Sigmoid colon (tissue), 6 donors: ENCODE measurements at regions not wholly inside any gene's neighbourhood (a gene's known extent, or its start where the extent isn't known, plus 50 kb on each side); places are given as distances from the start of the nearest gene placed in this dataset.

Source experiments
- DNase-seq: peaks from one replicate; pipeline ENCODE4 v3.0.0-alpha.2; 2019
- H3K27ac ChIP-seq, 4 donors: fragments of 200-600 bp; sonication (generic); one replicate each; pipeline ENCODE4 v1.5.1; 2016 to 2019; ENCODE audit warnings: mild to moderate bottlenecking in 1 of 4
- H3K27me3 ChIP-seq, 3 donors: fragments of 200-600 bp; sonication (generic); one replicate each; pipeline ENCODE4 v1.5.1; 2019; ENCODE audit warnings: mild to moderate bottlenecking in 1 of 3
- H3K36me3 ChIP-seq, 4 donors: fragments of 200-600 bp; sonication (generic); one replicate each; pipeline ENCODE4 v1.5.1; 2016 to 2019
- H3K4me1 ChIP-seq, 4 donors: fragments of 200-600 bp; sonication (generic); one replicate each; pipeline ENCODE4 v1.5.1; 2017 to 2019
- H3K4me3 ChIP-seq, 4 donors: fragments of 200-600 bp; sonication (generic); one replicate each; pipeline ENCODE4 v1.5.1; 2017 to 2019; ENCODE audit warnings: mild to moderate bottlenecking in 2 of 4, moderate library complexity in 1 of 4
- H3K9me3 ChIP-seq, 4 donors: fragments of 200-600 bp in 3 of 4; sonication (generic) in 3 of 4; one replicate each; pipeline versions ENCODE4 v1.5.1 to v1.6.1; 2013 to 2019
- CTCF ChIP-seq, 4 experiments: fragments of 450-650 bp in 3 of 4; fragments of 200-600 bp in 1 of 4; IDR thresholded peaks; one replicate each; pipeline ENCODE4 v1.5.1; 2016 to 2019; ENCODE audit warnings: antibody characterized with exemption in 4 of 4, mild to moderate bottlenecking in 3 of 4, moderate library complexity in 2 of 4
- EP300 ChIP-seq, 4 donors: sonication (generic); formaldehyde crosslinking; IDR thresholded peaks; one replicate each; pipeline ENCODE4 v1.6.1; 2017; ENCODE audit warnings: antibody characterized with exemption in 4 of 4
- POLR2A ChIP-seq, 2 donors: fragments of 450-650 bp; IDR thresholded peaks; one replicate each; pipeline ENCODE4 v1.6.1; 2016; ENCODE audit warnings: antibody characterized with exemption in 2 of 2, mild to moderate bottlenecking in 2 of 2, moderate library complexity in 2 of 2
- POLR2AphosphoS5 ChIP-seq, 4 donors: sonication (generic); formaldehyde crosslinking; IDR thresholded peaks; one replicate each; pipeline ENCODE4 v1.6.1; 2017; ENCODE audit warnings: antibody characterized with exemption in 4 of 4
- WGBS, 2 donors: extraction: QIAGEN DNeasy Blood & Tissue Kit; methylation state at CpG; one replicate each; pipeline ENCODE4 v1.1.7; 2013; 5-methylcytosine and 5-hydroxymethylcytosine counted together
- intact Hi-C: fragments of 100-400 bp; cut with DNase I; formaldehyde crosslinking; loops from one replicate; pipeline ENCODE4 v1.15.1; 2023
- donor health status: healthy with polysubstance abuse.
- donor health status: healthy.

GRCh38 chr16:73213732-73214455 is 166.0 kb upstream of the ZFHX3 start:
- WGBS, 2 donors = 85 to 87% methylated on average over 10 of the region's 10 CpGs

GRCh38 chr16:73212431-73212830 is 164.5 kb upstream of the ZFHX3 start:
- 78 to 89% methylated on average over 4 of the region's 4 CpGs for WGBS, 2 donors
- no peak overlapping the region for H3K27ac ChIP-seq
- H3K27me3 ChIP-seq = no peaks in the 10 kb centered on the region
- H3K4me1 ChIP-seq = no peaks in the 10 kb centered on the region
- H3K36me3 ChIP-seq = no peaks in the 10 kb centered on the region
- no peak for DNase-seq
- no peak overlapping the region for H3K4me3 ChIP-seq
- intact Hi-C loops = no loop called here
- TF ChIP-seq POLR2AphosphoS5 (IDR thresholded peaks at IDR 0.05) = no peak
- no peak for TF ChIP-seq EP300 (IDR thresholded peaks at IDR 0.05)
- TF ChIP-seq POLR2A (IDR thresholded peaks at IDR 0.05) = no peak
- no peak for TF ChIP-seq CTCF (IDR thresholded peaks at IDR 0.05)
- no peaks in the 10 kb centered on the region for H3K9me3 ChIP-seq

More at GRCh38 chr16:73213732-73214455, 166.0 kb upstream of the ZFHX3 start:
- Histone ChIP-seq H3K27me3 (no peaks in the 10 kb centered on the region), H3K9me3 (no peaks in the 10 kb centered on the region), H3K36me3 (no peaks in the 10 kb centered on the region), H3K4me3 (no peak overlapping the region), H3K4me1 (no peaks in the 10 kb centered on the region), H3K27ac (peak overlapping the region in 2 of 4 donors; percentile 38 to 44)
- TF ChIP-seq CTCF (IDR thresholded peaks at IDR 0.05) (no peak), POLR2AphosphoS5 (IDR thresholded peaks at IDR 0.05) (no peak), EP300 (IDR thresholded peaks at IDR 0.05) (no peak), POLR2A (IDR thresholded peaks at IDR 0.05) (no peak)
- no peak for DNase-seq
- intact Hi-C loops = no loop called here

GRCh38 chr16:73210686-73211085 is 162.8 kb upstream of the ZFHX3 start:
- Histone ChIP-seq H3K27ac (no peak overlapping the region), H3K4me3 (no peak overlapping the region), H3K9me3 (no peaks in the 10 kb centered on the region), H3K36me3 (no peaks in the 10 kb centered on the region), H3K27me3 (no peaks in the 10 kb centered on the region), H3K4me1 (no peaks in the 10 kb centered on the region)
- 42 to 89% methylated on average over 1 of the region's 1 CpG for WGBS, 2 donors
- no peak for TF ChIP-seq EP300 (IDR thresholded peaks at IDR 0.05)
- no peak for TF ChIP-seq POLR2AphosphoS5 (IDR thresholded peaks at IDR 0.05)
- TF ChIP-seq POLR2A (IDR thresholded peaks at IDR 0.05) = no peak
- TF ChIP-seq CTCF (IDR thresholded peaks at IDR 0.05) = no peak
- intact Hi-C loops = no loop called here
- no peak for DNase-seq

GRCh38 chr16:73210084-73210483 is 162.2 kb upstream of the ZFHX3 start:
- H3K9me3 ChIP-seq = no peaks in the 10 kb centered on the region
- no peak for DNase-seq
- H3K4me3 ChIP-seq = no peak overlapping the region
- 70 to 93% methylated on average over 4 of the region's 4 CpGs for WGBS, 2 donors
- H3K4me1 ChIP-seq = no peaks in the 10 kb centered on the region
- no peaks in the 10 kb centered on the region for H3K36me3 ChIP-seq
- H3K27ac ChIP-seq = no peak overlapping the region
- TF ChIP-seq POLR2AphosphoS5 (IDR thresholded peaks at IDR 0.05) (no peak), EP300 (IDR thresholded peaks at IDR 0.05) (no peak), CTCF (IDR thresholded peaks at IDR 0.05) (no peak), POLR2A (IDR thresholded peaks at IDR 0.05) (no peak)
- H3K27me3 ChIP-seq = no peaks in the 10 kb centered on the region
- intact Hi-C loops = no loop called here

GRCh38 chr16:73209190-73209589 is 161.3 kb upstream of the ZFHX3 start:
- 98 to 99% methylated on average over 2 of the region's 2 CpGs for WGBS, 2 donors
- H3K4me3 ChIP-seq = no peak overlapping the region
- no peak overlapping the region for H3K27ac ChIP-seq
- no peaks in the 10 kb centered on the region for H3K36me3 ChIP-seq
- H3K4me1 ChIP-seq = no peaks in the 10 kb centered on the region
- no peaks in the 10 kb centered on the region for H3K9me3 ChIP-seq
- no peak for DNase-seq
- no peaks in the 10 kb centered on the region for H3K27me3 ChIP-seq
- TF ChIP-seq POLR2A (IDR thresholded peaks at IDR 0.05) (no peak), CTCF (IDR thresholded peaks at IDR 0.05) (no peak), EP300 (IDR thresholded peaks at IDR 0.05) (no peak), POLR2AphosphoS5 (IDR thresholded peaks at IDR 0.05) (no peak)
- intact Hi-C loops = no loop called here
